ENCODE measurements at regions not wholly inside any gene's neighbourhood (a gene's known extent, or its start where the extent isn't known, plus 50 kb on each side); places are given as distances from the start of the nearest gene placed in this dataset.

DNA sequence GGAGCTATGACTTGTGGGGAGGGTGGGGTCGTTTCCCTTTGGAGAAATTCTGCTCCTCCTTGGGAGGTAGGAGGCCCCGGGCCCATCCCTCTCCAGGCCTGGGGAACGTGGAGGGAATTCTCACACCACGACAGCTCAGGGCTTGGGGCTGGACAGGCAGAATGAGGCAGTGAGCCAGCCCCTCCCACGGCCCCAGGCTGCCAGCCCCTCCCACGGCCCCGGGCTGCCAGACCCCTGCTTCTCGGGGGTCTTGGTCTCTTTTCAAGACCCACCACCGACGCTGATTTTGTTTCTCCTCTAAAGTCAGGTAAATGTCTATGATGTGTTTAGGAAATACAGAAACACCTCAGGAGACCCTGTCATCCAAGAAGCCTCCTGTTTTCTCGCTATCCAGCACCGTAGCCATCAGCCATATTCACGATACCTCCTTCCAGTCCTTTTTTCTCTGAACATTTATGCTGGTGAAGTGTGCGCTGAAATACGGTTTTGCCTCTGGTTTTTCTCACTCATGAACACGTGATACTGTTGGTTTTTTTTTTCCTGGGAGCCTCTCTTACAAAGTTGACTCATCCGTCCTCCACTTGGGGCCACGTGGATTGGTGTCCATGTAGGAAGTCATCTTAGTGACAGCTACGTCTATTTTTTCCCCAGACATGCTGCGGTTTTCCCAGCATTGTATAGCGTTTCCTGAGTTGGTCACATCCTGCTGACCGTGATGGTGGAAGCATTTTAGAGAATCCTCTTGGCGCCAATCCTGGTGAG, 1219.6 kb downstream of the BRD1 start:
- H3K4me1 ChIP-seq (ENCODE audit: insufficient read depth, low read length): no peaks in the 10 kb centered on the region
- H3K27me3 ChIP-seq (ENCODE audit: insufficient read depth, low read length): no peaks in the 10 kb centered on the region
- no peak overlapping the region for H3K4me3 ChIP-seq (ENCODE audit: low read length)
- H3K9me3 ChIP-seq (ENCODE audit: low read depth, low read length): no peaks in the 10 kb centered on the region

DNA sequence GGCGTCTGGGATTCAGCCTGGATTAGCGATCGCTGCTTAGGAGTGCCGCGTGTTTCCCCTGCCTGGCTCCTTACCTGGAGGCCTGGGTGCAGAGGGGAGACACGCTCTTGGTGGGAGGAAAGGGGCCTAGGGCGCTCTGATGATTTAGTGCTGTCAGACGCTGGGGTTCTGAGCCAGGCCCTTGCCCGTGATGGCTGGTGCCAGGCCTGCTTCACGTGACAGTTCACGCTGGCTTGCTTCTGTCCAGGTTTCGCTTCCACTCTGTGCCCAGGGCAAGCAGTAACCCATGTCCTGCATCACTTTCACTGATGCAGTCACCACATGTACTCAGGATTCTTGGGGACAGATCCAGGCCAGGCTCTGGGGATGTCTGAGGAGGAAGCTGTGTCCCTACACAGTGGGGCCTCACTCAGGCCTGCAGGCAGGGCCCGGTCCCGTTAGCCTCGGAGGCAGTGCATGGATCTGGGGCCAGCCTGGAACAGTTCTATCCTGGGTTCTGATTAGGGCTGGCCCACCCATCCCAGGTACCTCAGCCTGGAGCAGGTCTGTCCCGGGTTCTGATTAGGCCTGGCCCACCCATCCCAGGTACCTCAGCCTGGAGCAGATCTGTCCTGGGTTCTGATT, 1220.9 kb downstream of the BRD1 start:
- H3K4me3 ChIP-seq (ENCODE audit: low read length): no peak overlapping the region
- H3K27me3 ChIP-seq (ENCODE audit: insufficient read depth, low read length): no peaks in the 10 kb centered on the region
- H3K4me1 ChIP-seq (ENCODE audit: insufficient read depth, low read length): no peaks in the 10 kb centered on the region
- H3K9me3 ChIP-seq (ENCODE audit: low read depth, low read length): no peaks in the 10 kb centered on the region

DNA sequence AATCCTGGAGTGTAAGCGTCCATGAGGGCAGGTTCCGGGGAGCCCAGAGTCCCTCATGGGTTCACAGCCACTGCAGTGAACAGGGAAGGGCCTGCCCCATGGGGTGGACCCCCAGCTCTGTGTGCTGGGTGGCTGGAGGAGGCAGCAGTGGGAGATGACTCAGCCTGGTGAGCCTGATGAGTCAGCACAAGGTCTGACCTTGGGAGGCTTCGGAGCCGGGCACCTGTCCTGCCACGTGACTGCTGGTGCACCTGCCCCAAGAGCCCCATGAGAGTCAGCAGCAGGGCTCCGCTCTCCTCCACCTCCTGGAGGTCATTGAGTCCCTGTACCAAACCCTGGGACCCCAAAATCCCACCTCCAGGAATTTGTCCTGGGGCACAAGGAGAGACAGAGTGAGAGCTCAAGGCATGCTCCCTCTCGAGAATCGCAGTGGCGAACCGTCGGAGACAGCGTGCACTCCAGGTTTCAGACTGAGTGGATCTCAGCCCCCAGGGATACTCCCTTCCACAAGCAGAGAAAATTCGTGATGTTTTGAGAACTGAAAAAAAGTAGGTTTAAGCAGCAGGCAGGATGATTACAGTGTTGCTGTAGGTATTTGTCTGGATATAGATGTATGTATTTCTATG, 1221.7 kb downstream of the BRD1 start:
- Histone ChIP-seq H3K27me3 (ENCODE audit: insufficient read depth, low read length) (no peaks in the 10 kb centered on the region), H3K9me3 (ENCODE audit: low read depth, low read length) (no peaks in the 10 kb centered on the region), H3K4me3 (ENCODE audit: low read length) (no peak overlapping the region), H3K4me1 (ENCODE audit: insufficient read depth, low read length) (no peaks in the 10 kb centered on the region)

DNA sequence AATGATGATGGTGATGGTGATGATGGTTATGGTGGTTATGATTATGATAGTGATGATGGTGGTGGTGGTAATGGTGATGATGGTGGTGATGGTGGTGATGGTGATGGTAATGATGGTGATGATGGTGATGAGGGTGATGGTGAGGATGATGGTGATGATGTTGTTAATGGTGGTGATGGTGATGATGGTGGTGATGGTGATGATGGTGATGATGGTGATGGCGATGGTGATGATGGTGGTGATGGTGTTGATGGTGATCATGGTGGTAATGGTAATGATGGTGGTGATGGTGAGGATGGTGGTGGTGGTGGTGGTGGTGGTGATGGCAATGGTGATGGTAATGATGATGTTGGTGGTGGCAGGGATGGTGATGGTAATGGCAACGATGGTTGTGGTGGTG, 1222.5 kb downstream of the BRD1 start:
- H3K9me3 ChIP-seq (ENCODE audit: low read depth, low read length): no peaks in the 10 kb centered on the region
- H3K4me1 ChIP-seq (ENCODE audit: insufficient read depth, low read length): no peaks in the 10 kb centered on the region
- H3K4me3 ChIP-seq (ENCODE audit: low read length): no peak overlapping the region
- no peaks in the 10 kb centered on the region for H3K27me3 ChIP-seq (ENCODE audit: insufficient read depth, low read length)

DNA sequence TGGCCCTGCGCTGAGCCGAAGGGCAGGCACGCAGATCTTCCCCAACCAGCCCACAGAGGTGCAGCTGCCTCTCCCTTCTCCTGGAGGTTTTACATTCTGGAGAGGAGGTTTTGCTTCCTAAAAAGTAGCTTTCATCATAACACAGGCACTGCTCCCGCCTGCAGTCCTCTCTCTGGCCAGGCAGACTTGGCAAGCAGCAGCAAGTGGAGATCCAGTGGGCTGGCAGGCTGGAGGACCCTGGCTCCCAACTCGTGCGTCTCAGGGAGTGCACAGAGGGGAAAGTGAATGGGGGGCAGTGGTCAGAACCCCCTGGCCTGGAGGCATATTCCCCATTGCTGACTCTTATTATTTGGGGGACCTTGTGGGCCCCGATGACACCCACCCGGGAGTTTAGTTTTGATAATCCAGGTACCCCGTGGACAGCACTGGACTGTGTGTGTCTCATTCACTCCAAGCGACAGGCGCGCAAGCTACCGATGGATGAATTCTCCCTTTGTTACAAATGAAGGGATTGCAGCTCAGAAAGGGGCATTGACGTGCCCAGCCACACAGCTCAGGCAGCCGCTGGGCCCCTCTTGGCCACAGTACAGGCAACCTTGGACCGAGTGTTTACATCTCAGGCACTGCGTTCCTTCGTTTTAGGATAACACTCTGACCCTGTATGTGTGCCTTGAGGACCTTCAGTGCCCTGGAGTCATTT, 1223.9 kb downstream of the BRD1 start:
- no peaks in the 10 kb centered on the region for H3K27me3 ChIP-seq (ENCODE audit: insufficient read depth, low read length)
- no peaks in the 10 kb centered on the region for H3K4me1 ChIP-seq (ENCODE audit: insufficient read depth, low read length)
- H3K4me3 ChIP-seq (ENCODE audit: low read length): no peak overlapping the region
- H3K9me3 ChIP-seq (ENCODE audit: low read depth, low read length): no peaks in the 10 kb centered on the region

DNA sequence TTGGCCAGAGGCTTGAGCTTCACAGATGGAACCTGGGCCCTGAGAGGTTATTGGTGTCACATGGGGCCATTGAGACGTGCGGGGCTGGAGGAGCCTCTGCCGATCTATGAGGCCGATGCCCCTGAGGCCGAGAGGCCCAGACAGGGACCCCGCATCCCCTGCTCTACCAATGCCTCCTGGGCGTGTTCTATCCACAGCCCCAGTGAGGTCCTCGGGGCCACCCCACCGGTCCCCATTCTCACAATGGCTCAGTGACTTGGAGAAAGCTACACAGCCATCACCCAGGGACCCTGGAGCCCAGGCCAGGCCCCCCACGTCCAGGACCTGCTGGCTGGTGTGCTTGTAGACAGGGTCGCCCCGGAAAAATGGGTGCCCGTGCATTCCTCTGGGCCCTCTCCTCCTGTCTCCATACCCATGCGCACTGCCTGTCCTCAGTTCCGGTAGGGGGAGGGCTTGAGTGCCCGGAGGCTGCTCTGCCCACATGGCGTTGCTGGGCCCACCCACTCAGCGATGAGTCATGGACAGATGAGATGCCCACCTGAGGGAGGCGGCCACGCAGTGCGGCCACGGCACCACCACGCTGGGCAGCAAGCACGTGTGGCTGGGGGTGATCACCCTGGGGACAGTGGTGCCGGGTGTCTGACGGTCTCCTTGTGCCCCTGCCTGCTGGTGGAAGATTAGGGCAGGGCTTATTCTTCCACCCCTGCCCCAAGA, 1224.7 kb downstream of the BRD1 start:
- H3K4me3 ChIP-seq (ENCODE audit: low read length): no peak overlapping the region
- H3K4me1 ChIP-seq (ENCODE audit: insufficient read depth, low read length): no peaks in the 10 kb centered on the region
- no peaks in the 10 kb centered on the region for H3K27me3 ChIP-seq (ENCODE audit: insufficient read depth, low read length)
- H3K9me3 ChIP-seq (ENCODE audit: low read depth, low read length): no peaks in the 10 kb centered on the region

DNA sequence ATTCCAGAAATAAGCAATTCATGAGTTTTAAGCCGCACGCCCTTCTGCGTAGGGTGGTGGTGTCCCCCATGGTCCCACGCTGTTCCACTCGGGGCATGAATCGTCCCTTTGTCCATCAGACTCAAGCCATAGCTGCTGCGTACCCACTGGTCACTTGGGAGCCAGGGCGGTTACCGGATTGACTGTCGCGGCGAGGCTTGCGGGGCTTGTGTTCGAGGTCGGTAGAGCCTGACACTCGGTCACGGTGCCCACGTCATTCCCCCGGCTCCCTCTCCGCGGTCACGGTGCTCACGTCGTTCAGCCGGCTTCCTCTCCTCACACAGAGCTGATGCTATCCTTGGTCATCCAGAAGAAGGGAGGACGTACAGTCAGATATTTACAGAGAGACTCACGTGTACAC, 1227.0 kb downstream of the BRD1 start:
- H3K4me1 ChIP-seq (ENCODE audit: insufficient read depth, low read length): no peaks in the 10 kb centered on the region
- no peak overlapping the region for H3K4me3 ChIP-seq (ENCODE audit: low read length)
- H3K9me3 ChIP-seq (ENCODE audit: low read depth, low read length): no peaks in the 10 kb centered on the region
- no peaks in the 10 kb centered on the region for H3K27me3 ChIP-seq (ENCODE audit: insufficient read depth, low read length)

DNA sequence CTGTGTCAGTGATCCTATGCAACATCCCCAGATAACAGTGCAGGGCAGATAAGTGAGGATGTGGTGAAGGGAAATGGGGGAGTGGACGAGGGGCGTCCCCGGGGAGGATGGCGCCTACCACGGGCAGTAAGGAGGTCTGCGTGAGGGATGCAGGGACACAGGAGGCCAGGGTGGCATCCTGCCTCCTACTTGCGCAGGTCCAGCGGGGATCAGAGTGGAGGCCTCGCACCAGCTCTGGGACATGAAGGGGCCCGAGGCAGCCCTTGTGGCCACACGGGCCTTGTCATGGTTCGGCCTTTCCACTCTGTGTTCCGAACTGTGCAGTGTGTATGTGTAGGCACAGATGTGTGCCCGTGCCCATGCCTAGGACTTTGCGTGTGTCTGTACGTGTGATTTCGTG, 1227.5 kb downstream of the BRD1 start:
- H3K4me1 ChIP-seq (ENCODE audit: insufficient read depth, low read length): no peaks in the 10 kb centered on the region
- H3K4me3 ChIP-seq (ENCODE audit: low read length): no peak overlapping the region
- no peaks in the 10 kb centered on the region for H3K9me3 ChIP-seq (ENCODE audit: low read depth, low read length)

DNA sequence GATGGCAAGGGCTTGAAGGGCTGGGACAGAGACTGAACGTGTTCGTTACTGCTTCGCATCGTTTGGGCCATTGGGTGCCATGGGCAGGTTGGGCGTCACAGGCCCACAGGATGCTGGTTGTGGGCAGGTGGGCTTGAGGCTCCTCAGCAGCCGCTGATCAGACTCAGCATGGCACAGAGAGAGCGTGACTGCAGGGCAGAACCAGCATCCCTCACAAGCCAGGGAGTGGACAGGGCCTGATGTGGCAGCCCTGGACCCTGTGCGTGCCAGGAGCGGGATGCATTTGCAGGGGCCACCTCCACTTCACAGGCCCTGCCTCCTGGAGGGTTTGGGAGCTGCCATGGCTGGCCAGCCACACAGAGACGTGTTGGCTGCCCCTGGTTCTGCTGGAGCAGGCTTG, 1228.3 kb downstream of the BRD1 start:
- H3K4me1 ChIP-seq (ENCODE audit: insufficient read depth, low read length): no peaks in the 10 kb centered on the region
- H3K9me3 ChIP-seq (ENCODE audit: low read depth, low read length): no peaks in the 10 kb centered on the region
- no peaks in the 10 kb centered on the region for H3K27me3 ChIP-seq (ENCODE audit: insufficient read depth, low read length)
- no peak overlapping the region for H3K4me3 ChIP-seq (ENCODE audit: low read length)

More for the DNA sequence above, 1227.5 kb downstream of the BRD1 start:
- no peaks in the 10 kb centered on the region for H3K27me3 ChIP-seq (ENCODE audit: insufficient read depth, low read length)

DNA sequence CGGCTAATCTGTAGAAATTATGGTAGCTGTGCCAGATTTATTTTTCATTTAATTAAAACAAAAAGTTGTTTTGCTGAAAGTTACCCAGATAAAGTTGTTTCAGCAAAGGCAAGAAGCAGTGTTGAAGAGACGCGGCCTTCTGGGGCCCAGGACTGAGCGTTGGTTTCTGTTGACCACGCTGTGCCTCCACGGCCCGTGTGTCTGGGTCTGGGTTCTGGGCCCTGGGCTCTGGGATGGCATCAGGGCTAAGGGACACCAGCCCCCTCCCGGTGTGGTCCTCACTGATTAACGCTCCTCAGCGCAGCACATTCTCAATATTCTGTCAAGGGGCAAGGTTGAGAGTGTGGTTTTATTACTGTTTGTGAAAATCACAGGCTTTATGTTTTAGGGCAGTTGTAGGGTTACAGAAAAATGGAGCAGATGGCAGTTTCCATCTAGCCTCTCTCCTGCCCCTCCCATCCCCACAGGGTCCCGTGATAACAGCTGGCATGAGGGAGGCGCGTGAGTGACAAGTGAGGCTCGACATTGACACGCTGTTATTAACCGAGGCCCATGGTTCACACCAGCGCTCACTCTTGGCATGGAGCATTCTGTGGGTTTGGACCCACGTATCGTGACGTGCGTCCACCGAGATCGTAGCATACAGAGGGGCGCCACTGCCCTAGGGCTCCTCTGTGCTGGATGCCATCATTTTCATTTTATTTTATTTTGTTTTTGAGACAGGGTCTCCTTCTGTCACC, 1231.4 kb downstream of the BRD1 start:
- no peaks in the 10 kb centered on the region for H3K27me3 ChIP-seq (ENCODE audit: insufficient read depth, low read length)
- no peaks in the 10 kb centered on the region for H3K4me1 ChIP-seq (ENCODE audit: insufficient read depth, low read length)
- H3K4me3 ChIP-seq (ENCODE audit: low read length): no peak overlapping the region
- no peaks in the 10 kb centered on the region for H3K9me3 ChIP-seq (ENCODE audit: low read depth, low read length)

DNA sequence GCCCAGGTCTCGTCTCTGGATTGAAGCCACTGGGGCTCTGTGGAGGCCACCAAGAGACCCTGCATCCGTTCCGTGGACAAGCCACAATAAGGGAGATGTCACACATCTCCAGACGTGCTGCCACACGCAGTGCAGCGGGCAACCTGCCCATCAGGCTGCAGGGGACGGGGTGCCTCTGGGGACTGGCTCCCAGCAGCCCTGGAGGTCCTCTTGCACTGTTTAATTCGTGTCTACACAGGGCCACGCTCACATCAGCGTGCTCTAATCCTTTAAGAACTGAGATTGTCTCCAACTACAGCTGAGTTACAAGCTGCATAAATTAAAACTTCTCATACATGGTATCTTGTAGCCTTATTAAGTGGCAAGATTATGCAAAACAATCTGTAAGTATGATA, 1232.2 kb downstream of the BRD1 start:
- no peak overlapping the region for H3K4me3 ChIP-seq (ENCODE audit: low read length)
- H3K4me1 ChIP-seq (ENCODE audit: insufficient read depth, low read length): no peaks in the 10 kb centered on the region
- H3K27me3 ChIP-seq (ENCODE audit: insufficient read depth, low read length): no peaks in the 10 kb centered on the region

DNA sequence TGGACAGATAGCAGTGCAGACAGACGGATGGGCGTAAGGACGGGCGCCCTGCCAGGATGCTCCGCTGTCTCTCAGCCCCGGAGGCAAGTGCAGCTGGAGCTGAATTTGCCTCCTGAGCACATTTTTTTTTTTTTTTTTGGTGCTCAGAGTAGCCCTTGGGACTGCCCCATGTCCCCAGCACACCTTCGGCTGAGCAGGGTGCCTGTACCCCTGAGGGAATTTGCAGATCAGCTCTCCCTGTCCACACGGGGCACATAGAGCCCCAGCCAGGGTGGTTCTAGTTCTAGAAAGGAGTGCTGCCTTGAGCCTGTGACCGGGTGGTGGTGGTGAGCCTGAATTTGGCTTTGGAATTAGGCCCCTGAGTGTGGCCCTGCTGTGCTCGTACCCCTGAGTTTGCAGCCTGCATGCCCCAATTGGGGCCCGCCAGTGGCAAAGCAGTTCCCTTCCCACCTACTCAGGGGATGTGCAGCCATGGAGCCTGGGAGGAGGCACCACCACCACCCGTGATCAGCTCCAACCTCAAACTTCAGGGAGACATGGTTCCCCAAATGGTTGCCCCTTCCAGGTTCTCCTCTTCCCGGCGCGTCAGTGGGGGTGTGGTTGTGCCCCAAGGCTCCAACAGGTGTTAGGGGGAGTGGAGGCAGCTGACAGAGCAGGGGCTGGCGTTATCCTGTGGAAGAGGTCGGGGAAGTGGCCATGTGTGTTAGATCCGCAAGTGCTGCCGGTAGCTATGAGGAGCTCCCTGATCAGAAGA, 1232.7 kb downstream of the BRD1 start:
- Histone ChIP-seq H3K9me3 (ENCODE audit: low read depth, low read length) (no peaks in the 10 kb centered on the region), H3K4me3 (ENCODE audit: low read length) (no peak overlapping the region), H3K4me1 (ENCODE audit: insufficient read depth, low read length) (no peaks in the 10 kb centered on the region), H3K27me3 (ENCODE audit: insufficient read depth, low read length) (no peaks in the 10 kb centered on the region)

More for the DNA sequence above, 1232.2 kb downstream of the BRD1 start:
- no peaks in the 10 kb centered on the region for H3K9me3 ChIP-seq (ENCODE audit: low read depth, low read length)

DNA sequence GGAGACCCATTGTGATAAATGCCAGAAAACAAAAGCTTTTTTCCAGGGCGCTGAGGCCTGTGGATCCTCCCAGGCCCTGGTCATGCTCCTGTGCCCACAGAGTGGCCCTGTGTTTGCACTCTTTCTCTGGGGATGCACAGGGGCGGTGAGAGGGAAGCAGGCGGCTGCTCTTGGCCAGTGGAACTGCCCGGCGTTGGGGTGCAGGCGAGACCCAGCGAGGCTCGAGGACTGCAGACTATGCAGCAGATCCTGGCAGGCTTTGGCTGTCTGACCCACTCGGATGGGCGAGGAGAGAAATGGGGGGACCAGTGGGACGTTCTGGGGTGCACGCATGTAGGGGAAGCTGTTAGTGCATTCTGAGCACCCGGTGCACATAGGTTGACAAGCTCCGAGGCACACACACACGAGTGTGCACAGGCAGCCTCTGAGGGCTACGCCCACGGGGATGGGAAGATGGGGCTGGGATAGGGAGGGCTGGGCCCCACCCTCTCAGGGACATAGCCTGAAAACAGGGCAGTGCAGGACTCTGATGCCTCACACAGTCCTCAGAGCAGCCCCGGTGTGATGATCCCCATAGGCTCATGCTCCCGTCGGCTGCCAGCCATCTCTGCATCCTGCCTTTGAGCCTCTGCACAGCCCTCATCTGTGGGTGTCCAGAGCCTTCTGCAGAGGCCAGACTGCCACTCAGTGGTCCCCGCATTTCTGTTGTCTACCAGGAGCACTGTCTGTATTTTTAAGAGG, 1233.5 kb downstream of the BRD1 start:
- H3K4me3 ChIP-seq (ENCODE audit: low read length): no peak overlapping the region
- H3K9me3 ChIP-seq (ENCODE audit: low read depth, low read length): no peaks in the 10 kb centered on the region
- H3K4me1 ChIP-seq (ENCODE audit: insufficient read depth, low read length): no peaks in the 10 kb centered on the region
- H3K27me3 ChIP-seq (ENCODE audit: insufficient read depth, low read length): no peaks in the 10 kb centered on the region

All from mononuclear cell (primary cell).